HepG2 (cell line): ENCODE measurements at regions not wholly inside any gene's neighbourhood (a gene's known extent, or its start where the extent isn't known, plus 50 kb on each side); places are given as distances from the start of the nearest gene placed in this dataset.

ENCODE experiments used
- GTF3A ChIP-seq: sonication (generic); formaldehyde crosslinking; conservative IDR thresholded peaks from 2 replicates; pipeline ENCODE4 v1.4.0; 2020; ENCODE audit warnings: mild to moderate bottlenecking, missing genetic modification reagents
- MAFF ChIP-seq: IDR thresholded peaks from 2 replicates; pipeline ENCODE4 v1.6.1; 2011; ENCODE audit warnings: low read depth, low read length, improper control_type of control experiment
- MIXL1 ChIP-seq: IDR thresholded peaks from 2 replicates; pipeline ENCODE4 v1.6.1; 2016
- MYC ChIP-seq: sonication (generic); formaldehyde crosslinking; IDR thresholded peaks from 2 replicates; pipeline ENCODE4 v1.9.0; 2021; ENCODE audit warnings: missing genetic modification reagents, borderline replicate concordance
- POLR2A ChIP-seq, 2 experiments: IDR thresholded peaks; 2 replicates each; pipeline ENCODE4 v1.6.1; 2011; ENCODE audit warnings: low read depth in 2 of 2, low read length in 2 of 2, mild to moderate bottlenecking in 1 of 2, moderate library complexity in 1 of 2; ENCODE audit not compliant: insufficient read depth in 1 of 2
- POLR2AphosphoS5 ChIP-seq: IDR thresholded peaks from 2 replicates; pipeline ENCODE4 v1.6.1; 2012; ENCODE audit warnings: low read depth, low read length
- ZNF335 ChIP-seq: sonication (generic); formaldehyde crosslinking; IDR thresholded peaks from 2 replicates; pipeline ENCODE4 v1.4.0; 2020; ENCODE audit warnings: missing genetic modification reagents
- TF ChIP-seq, protein P1 (sequence below): sonication (generic); formaldehyde crosslinking; IDR thresholded peaks from 2 replicates; pipeline ENCODE4 v1.5.1; 2020; ENCODE audit warnings: mild to moderate bottlenecking, missing genetic modification reagents, borderline replicate concordance
- TF ChIP-seq, protein P2 (sequence below), 2 experiments: IDR thresholded peaks; 2 replicates each; pipeline ENCODE4 v1.6.1; 2011 to 2012; ENCODE audit warnings: low read length in 2 of 2, borderline replicate concordance in 1 of 2, low read depth in 1 of 2, mild to moderate bottlenecking in 1 of 2, moderate library complexity in 1 of 2

DNA sequence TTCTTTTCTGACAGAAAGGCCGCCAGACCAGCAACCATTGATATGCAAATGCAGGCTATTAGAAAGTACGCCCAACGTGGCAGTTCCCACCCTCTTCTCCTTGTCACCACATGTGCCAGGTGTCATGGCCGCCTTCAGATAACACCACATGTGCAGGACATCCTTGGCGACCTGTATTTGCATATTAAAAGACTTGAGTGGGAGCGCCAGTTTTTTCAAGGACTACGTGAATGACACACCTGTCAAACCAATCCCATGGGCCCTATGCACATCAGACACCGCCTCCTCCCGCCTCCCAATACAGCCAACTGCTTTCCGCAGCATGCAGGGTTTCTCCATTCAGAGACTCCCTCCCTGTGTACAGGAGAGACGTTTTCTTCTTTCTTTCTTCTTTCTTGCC is 318.6 kb upstream of the FAR2 start:
- TF ChIP-seq ZNF335 (CRISPR knock-in tag) (no peak), POLR2A (IDR thresholded peaks at IDR 0.05; ENCODE audit: insufficient read depth in 1 of 2, low read depth in 2 of 2, low read length in 2 of 2) (no peak), MYC (CRISPR knock-in tag) (no peak), GTF3A (CRISPR knock-in tag) (no peak), MIXL1 (CRISPR knock-in tag) (no peak), POLR2AphosphoS5 (no peak), MAFF (no peak)
- TF ChIP-seq, protein P1, sequence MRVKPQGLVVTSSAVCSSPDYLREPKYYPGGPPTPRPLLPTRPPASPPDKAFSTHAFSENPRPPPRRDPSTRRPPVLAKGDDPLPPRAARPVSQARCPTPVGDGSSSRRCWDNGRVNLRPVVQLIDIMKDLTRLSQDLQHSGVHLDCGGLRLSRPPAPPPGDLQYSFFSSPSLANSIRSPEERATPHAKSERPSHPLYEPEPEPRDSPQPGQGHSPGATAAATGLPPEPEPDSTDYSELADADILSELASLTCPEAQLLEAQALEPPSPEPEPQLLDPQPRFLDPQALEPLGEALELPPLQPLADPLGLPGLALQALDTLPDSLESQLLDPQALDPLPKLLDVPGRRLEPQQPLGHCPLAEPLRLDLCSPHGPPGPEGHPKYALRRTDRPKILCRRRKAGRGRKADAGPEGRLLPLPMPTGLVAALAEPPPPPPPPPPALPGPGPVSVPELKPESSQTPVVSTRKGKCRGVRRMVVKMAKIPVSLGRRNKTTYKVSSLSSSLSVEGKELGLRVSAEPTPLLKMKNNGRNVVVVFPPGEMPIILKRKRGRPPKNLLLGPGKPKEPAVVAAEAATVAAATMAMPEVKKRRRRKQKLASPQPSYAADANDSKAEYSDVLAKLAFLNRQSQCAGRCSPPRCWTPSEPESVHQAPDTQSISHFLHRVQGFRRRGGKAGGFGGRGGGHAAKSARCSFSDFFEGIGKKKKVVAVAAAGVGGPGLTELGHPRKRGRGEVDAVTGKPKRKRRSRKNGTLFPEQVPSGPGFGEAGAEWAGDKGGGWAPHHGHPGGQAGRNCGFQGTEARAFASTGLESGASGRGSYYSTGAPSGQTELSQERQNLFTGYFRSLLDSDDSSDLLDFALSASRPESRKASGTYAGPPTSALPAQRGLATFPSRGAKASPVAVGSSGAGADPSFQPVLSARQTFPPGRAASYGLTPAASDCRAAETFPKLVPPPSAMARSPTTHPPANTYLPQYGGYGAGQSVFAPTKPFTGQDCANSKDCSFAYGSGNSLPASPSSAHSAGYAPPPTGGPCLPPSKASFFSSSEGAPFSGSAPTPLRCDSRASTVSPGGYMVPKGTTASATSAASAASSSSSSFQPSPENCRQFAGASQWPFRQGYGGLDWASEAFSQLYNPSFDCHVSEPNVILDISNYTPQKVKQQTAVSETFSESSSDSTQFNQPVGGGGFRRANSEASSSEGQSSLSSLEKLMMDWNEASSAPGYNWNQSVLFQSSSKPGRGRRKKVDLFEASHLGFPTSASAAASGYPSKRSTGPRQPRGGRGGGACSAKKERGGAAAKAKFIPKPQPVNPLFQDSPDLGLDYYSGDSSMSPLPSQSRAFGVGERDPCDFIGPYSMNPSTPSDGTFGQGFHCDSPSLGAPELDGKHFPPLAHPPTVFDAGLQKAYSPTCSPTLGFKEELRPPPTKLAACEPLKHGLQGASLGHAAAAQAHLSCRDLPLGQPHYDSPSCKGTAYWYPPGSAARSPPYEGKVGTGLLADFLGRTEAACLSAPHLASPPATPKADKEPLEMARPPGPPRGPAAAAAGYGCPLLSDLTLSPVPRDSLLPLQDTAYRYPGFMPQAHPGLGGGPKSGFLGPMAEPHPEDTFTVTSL (CRISPR knock-in tag) = no peak
- TF ChIP-seq, protein P2, sequence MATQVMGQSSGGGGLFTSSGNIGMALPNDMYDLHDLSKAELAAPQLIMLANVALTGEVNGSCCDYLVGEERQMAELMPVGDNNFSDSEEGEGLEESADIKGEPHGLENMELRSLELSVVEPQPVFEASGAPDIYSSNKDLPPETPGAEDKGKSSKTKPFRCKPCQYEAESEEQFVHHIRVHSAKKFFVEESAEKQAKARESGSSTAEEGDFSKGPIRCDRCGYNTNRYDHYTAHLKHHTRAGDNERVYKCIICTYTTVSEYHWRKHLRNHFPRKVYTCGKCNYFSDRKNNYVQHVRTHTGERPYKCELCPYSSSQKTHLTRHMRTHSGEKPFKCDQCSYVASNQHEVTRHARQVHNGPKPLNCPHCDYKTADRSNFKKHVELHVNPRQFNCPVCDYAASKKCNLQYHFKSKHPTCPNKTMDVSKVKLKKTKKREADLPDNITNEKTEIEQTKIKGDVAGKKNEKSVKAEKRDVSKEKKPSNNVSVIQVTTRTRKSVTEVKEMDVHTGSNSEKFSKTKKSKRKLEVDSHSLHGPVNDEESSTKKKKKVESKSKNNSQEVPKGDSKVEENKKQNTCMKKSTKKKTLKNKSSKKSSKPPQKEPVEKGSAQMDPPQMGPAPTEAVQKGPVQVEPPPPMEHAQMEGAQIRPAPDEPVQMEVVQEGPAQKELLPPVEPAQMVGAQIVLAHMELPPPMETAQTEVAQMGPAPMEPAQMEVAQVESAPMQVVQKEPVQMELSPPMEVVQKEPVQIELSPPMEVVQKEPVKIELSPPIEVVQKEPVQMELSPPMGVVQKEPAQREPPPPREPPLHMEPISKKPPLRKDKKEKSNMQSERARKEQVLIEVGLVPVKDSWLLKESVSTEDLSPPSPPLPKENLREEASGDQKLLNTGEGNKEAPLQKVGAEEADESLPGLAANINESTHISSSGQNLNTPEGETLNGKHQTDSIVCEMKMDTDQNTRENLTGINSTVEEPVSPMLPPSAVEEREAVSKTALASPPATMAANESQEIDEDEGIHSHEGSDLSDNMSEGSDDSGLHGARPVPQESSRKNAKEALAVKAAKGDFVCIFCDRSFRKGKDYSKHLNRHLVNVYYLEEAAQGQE (IDR thresholded peaks at IDR 0.05; ENCODE audit: borderline replicate concordance in 1 of 2, low read depth in 1 of 2, low read length in 2 of 2) = no peak
